ENCODE measurements at regions not wholly inside any gene's neighbourhood (a gene's known extent, or its start where the extent isn't known, plus 50 kb on each side); places are given as distances from the start of the nearest gene placed in this dataset.

- TF ChIP-seq POLR2A (IDR thresholded peaks at IDR 0.05): no peak
- TF ChIP-seq CTCF (IDR thresholded peaks at IDR 0.05): no peak
- TF ChIP-seq POLR2AphosphoS5 (IDR thresholded peaks at IDR 0.05): no peak
Measured at GRCh38 chr10:10819206-10819856, 198.3 kb upstream of the CELF2 start.
